BE2C (cell line): ENCODE measurements at regions not wholly inside any gene's neighbourhood (a gene's known extent, or its start where the extent isn't known, plus 50 kb on each side); places are given as distances from the start of the nearest gene placed in this dataset.

ENCODE experiments used
- DNase-seq: peaks from one replicate; pipeline ENCODE4 v3.0.0-alpha.2; 2020
- H3K27me3 ChIP-seq: fragments of 250-450 bp; sonication (Bioruptor Pico); 2 replicates; pipeline ENCODE4 v1.5.1; 2020; ENCODE audit warnings: mild to moderate bottlenecking
- H3K36me3 ChIP-seq: fragments of 250-450 bp; sonication (Bioruptor Pico); 2 replicates; pipeline ENCODE4 v1.5.1; 2020; ENCODE audit warnings: mild to moderate bottlenecking
- H3K4me1 ChIP-seq: fragments of 250-450 bp; sonication (Bioruptor Pico); 2 replicates; pipeline ENCODE4 v1.5.1; 2020
- H3K4me3 ChIP-seq: 2 replicates; pipeline ENCODE4 v1.5.1; 2011; ENCODE audit warnings: low read depth, low read length
- H3K9me3 ChIP-seq: fragments of 250-450 bp; sonication (Bioruptor Pico); 2 replicates; pipeline ENCODE4 v1.5.1; 2020
- TF ChIP-seq, protein P1 (sequence below): IDR thresholded peaks from 2 replicates; pipeline ENCODE4 v1.5.1; 2012; ENCODE audit warnings: mild to moderate bottlenecking, low read depth, low read length

- Histone ChIP-seq H3K4me1 (no peaks in the 10 kb centered on the region; the same call in 1 of the 2 replicates), H3K4me3 (no peak overlapping the region), H3K9me3 (no peaks in the 10 kb centered on the region), H3K27me3 (no peaks in the 10 kb centered on the region), H3K36me3 (no peaks in the 10 kb centered on the region)
- no peak for DNase-seq
- TF ChIP-seq, protein P1, sequence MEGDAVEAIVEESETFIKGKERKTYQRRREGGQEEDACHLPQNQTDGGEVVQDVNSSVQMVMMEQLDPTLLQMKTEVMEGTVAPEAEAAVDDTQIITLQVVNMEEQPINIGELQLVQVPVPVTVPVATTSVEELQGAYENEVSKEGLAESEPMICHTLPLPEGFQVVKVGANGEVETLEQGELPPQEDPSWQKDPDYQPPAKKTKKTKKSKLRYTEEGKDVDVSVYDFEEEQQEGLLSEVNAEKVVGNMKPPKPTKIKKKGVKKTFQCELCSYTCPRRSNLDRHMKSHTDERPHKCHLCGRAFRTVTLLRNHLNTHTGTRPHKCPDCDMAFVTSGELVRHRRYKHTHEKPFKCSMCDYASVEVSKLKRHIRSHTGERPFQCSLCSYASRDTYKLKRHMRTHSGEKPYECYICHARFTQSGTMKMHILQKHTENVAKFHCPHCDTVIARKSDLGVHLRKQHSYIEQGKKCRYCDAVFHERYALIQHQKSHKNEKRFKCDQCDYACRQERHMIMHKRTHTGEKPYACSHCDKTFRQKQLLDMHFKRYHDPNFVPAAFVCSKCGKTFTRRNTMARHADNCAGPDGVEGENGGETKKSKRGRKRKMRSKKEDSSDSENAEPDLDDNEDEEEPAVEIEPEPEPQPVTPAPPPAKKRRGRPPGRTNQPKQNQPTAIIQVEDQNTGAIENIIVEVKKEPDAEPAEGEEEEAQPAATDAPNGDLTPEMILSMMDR: no peak
Observed at GRCh38 chr4:129515356-129515755, 419.4 kb downstream of the C4orf33 start.

GRCh38 chr4:129526812-129527211 is 430.9 kb downstream of the C4orf33 start:
- no peaks in the 10 kb centered on the region for H3K9me3 ChIP-seq
- DNase-seq: no peak
- H3K4me3 ChIP-seq: no peak overlapping the region
- H3K4me1 ChIP-seq: peaks cover 3% of the 10 kb centered on the region; the same call in 1 of the 2 replicates
- TF ChIP-seq, protein P1: peak; percentile 58
- H3K27me3 ChIP-seq: no peaks in the 10 kb centered on the region
- H3K36me3 ChIP-seq: no peaks in the 10 kb centered on the region

DNA sequence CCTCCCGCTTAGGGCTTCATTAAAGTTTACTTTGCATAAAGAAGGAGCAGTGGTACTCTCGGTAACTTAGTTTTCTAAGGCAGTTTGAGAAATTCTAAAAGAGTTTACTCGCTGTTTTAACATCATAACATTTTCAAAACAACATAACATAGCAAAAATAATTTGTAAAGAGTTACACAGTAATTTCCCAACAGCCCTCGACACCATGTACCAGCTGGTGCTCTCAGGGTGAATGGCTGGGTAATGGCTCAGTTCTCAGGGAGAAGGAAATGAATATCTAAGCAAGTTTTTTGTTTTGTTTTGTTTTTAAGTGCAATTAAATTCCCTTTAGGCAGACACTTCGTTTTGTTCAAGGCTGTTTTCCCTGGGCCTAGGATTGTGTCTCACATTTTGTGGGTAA is 435.3 kb downstream of the C4orf33 start:
- H3K4me3 ChIP-seq: no peak overlapping the region
- H3K9me3 ChIP-seq: no peaks in the 10 kb centered on the region
- peaks cover 3% of the 10 kb centered on the region; the same call in 1 of the 2 replicates for H3K4me1 ChIP-seq
- no peak for DNase-seq
- H3K27me3 ChIP-seq: no peaks in the 10 kb centered on the region
- no peaks in the 10 kb centered on the region for H3K36me3 ChIP-seq
- TF ChIP-seq, protein P1: no peak

GRCh38 chr4:129532573-129532972 is 436.6 kb downstream of the C4orf33 start:
- peaks cover 3% of the 10 kb centered on the region; the same call in 1 of the 2 replicates for H3K4me1 ChIP-seq
- no peaks in the 10 kb centered on the region for H3K27me3 ChIP-seq
- H3K36me3 ChIP-seq: no peaks in the 10 kb centered on the region
- H3K4me3 ChIP-seq: no peak overlapping the region
- no peaks in the 10 kb centered on the region for H3K9me3 ChIP-seq
- TF ChIP-seq, protein P1: no peak
- DNase-seq: no peak

DNA sequence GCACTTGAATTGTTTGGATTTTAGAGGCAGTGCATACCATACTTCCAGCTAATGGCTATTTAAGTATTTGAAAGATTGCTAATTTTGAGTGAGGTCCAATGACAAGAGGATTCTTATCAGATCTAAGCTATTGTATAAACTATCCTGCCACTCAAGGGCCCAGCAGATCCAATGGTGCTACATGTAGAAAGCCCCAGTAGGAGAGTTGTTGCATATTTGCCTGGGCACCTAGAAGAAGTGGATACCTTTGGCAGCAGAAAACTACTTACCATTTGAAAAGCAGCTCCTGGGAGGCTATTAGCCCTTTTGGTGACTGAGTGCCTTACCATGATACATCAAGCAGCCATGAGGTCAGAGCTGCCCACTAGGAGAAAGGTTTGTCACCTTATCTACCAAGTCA is 447.3 kb downstream of the C4orf33 start:
- no peak for DNase-seq
- Histone ChIP-seq H3K4me3 (no peak overlapping the region), H3K9me3 (no peaks in the 10 kb centered on the region), H3K27me3 (no peaks in the 10 kb centered on the region), H3K36me3 (no peaks in the 10 kb centered on the region), H3K4me1 (0 out of 2 replicates have a peak, but pooled peaks cover 2% of the 10 kb centered on the region)
- TF ChIP-seq, protein P1: no peak

- Histone ChIP-seq H3K9me3 (no peaks in the 10 kb centered on the region), H3K27me3 (no peaks in the 10 kb centered on the region), H3K4me1 (0 out of 2 replicates have a peak, but pooled peaks cover 2% of the 10 kb centered on the region), H3K36me3 (no peaks in the 10 kb centered on the region), H3K4me3 (no peak overlapping the region)
- TF ChIP-seq, protein P1: no peak
- peak; percentile 63 for DNase-seq
Observed at GRCh38 chr4:129545599-129546278, 449.8 kb downstream of the C4orf33 start.
